ENCODE measurements at regions not wholly inside any gene's neighbourhood (a gene's known extent, or its start where the extent isn't known, plus 50 kb on each side); places are given as distances from the start of the nearest gene placed in this dataset.

- DNase-seq (ENCODE audit: low read depth), result no peak
- in situ Hi-C loops (cut with HindIII; ENCODE audit: low pct_unique_long_range_greater_than_20kb, low sequenced_read_pairs), result no loop called here
These were observed 189.6 kb upstream of the PIK3C3 start for GRCh38 chr18:41765460-41765859.

DNA sequence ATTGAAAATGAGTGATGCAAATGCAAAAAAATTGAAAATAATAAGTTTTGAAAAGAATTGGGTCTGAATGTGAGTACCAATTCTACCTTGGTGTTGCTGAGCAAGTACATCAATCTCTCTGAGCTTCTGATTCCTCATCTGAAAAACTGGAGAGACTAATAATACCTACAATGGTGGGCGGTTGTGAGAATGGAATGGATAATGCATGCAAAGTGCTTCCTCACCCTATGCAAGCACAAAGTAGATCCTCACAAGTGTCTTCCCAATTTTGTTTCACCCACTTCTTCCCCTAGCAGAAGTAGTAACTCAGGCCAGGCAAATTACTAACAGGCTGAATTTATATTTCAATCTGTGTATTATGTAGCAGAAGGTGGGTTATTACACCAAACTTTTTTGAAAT is 191.7 kb upstream of the PIK3C3 start:
- no peak for DNase-seq (ENCODE audit: low read depth)
- in situ Hi-C loops (cut with HindIII; ENCODE audit: low pct_unique_long_range_greater_than_20kb, low sequenced_read_pairs), result no loop called here

DNA sequence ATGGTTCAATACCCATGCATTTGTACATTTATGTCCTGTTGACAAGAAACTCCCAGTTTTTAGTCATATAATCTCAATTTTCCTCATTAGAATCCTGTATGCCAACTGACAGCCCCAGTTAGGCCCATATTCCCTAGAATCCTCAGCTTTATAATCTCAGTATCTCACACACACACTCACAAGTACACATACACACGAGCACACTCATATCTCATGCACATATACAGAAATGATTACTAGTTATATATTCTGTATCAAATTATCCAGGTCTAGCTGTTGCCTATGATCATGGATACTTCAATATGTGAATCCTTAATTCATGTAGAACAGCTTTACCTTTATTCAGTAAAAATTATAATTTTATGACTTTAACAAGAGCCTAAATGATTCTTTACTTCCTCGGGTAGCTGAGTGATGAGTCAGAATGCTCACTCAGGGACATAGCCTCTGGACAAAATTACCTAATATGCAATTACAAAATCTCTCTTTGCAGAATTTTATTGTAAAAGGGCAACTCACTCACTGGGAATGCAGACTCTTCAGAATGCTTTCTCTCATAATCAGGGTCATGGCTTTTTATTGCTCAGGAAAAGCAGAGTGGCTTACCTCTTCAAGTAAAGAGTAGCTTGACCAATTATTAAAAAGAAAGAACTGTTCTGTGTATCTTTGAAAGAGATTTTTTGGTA is 193.6 kb upstream of the PIK3C3 start:
- in situ Hi-C loops (cut with HindIII; ENCODE audit: low pct_unique_long_range_greater_than_20kb, low sequenced_read_pairs), result no loop called here
- DNase-seq (ENCODE audit: low read depth), result no peak

DNA sequence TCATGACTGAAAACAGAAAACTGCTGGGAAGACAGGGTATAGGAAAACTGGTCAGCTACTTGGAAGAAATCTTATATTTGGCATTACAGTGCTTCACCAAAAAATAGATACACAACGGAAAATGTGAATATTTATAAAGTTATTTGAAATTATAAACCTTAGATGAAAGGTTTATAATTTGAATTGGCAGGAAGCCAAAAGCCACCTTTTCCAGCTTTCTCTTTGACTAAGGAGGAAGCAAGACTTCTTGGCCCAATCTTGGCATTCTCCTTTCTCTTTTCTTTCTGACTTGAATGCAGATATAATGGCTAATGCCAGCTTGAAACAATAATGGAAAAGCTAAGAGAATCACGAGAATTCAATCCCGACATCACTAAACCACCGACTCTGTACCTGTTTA is 196.5 kb upstream of the PIK3C3 start:
- in situ Hi-C loops (cut with HindIII; ENCODE audit: low pct_unique_long_range_greater_than_20kb, low sequenced_read_pairs), result no loop called here
- no peak for DNase-seq (ENCODE audit: low read depth)

DNA sequence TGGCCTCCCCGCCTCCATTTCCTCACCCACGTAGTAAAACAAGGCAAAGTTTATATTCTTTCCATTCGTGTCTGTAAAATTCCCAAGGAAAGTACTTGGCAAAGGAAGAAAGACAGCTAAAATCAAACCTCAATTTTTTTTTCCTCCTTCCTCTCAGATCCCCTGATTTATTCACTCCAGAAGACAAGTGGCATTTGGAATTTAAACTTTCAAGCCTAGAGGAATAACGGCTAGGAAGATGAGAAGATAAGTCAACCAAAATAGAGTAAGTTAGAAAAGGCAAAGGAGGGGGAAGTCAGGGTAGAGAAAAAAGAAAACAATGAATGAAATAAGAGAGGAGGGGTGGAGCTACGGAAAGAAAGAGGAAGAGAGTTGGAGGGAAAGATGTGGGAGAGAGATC is 198.9 kb upstream of the PIK3C3 start:
- in situ Hi-C loops (cut with HindIII; ENCODE audit: low pct_unique_long_range_greater_than_20kb, low sequenced_read_pairs), result no loop called here

DNA sequence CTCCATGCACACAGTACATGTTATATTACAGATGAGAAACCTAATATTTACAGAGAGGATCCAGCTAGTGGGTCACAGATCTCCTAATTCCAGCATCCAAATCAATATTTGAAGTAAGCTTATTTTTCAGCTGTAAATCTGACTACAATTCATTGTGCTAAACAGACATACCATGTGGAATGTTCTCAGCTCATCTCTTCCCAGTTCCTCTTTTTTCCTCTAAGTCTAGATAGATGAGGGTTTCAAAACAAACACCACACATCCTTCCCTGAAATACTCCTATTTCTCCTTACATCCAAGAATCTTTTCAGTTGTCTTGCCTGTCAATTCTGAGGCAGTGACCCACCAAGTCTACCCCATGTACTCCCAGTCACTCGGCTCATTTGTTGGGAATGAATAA is 200.7 kb upstream of the PIK3C3 start:
- in situ Hi-C loops (cut with HindIII; ENCODE audit: low pct_unique_long_range_greater_than_20kb, low sequenced_read_pairs), result no loop called here
- no peak for DNase-seq (ENCODE audit: low read depth)

More for the DNA sequence above, 198.9 kb upstream of the PIK3C3 start:
- DNase-seq (ENCODE audit: low read depth), result no peak

- in situ Hi-C loops (cut with HindIII; ENCODE audit: low pct_unique_long_range_greater_than_20kb, low sequenced_read_pairs), result no loop called here
- DNase-seq (ENCODE audit: low read depth), result no peak
These were observed 201.2 kb upstream of the PIK3C3 start for GRCh38 chr18:41753826-41754225.

- in situ Hi-C loops (cut with HindIII; ENCODE audit: low pct_unique_long_range_greater_than_20kb, low sequenced_read_pairs), result no loop called here
These were observed 202.2 kb upstream of the PIK3C3 start for GRCh38 chr18:41752826-41753225.

GRCh38 chr18:41751652-41752051 is 203.4 kb upstream of the PIK3C3 start:
- no peak for DNase-seq (ENCODE audit: low read depth)
- in situ Hi-C loops (cut with HindIII; ENCODE audit: low pct_unique_long_range_greater_than_20kb, low sequenced_read_pairs), result no loop called here

More at GRCh38 chr18:41752826-41753225, 202.2 kb upstream of the PIK3C3 start:
- DNase-seq (ENCODE audit: low read depth), result no peak

GRCh38 chr18:41751161-41751560 is 203.9 kb upstream of the PIK3C3 start:
- in situ Hi-C loops (cut with HindIII; ENCODE audit: low pct_unique_long_range_greater_than_20kb, low sequenced_read_pairs), result no loop called here
- no peak for DNase-seq (ENCODE audit: low read depth)

DNA sequence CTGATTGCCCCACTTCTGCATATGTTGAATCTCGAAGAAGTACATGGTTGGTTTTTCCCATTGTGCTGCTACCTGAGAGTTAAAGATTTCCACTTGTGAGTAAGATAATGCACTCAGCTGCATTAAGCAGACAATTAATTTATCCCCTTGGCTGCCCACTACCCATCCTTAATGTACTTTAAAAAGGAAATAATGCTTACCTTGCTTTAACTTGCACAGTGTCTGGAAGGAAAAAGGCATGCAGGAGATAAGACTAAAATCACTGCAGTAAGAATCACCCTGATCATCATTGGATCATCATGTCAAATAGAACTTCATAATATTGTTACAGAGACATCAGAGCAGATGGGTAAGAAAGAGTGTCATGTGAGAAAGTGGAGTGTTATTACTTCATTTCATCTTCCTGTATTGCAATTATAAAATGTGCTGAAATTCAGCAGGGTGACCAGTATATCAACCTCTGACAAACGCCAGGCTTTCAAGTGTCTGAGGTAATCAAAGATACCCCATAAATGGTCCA is 207.3 kb upstream of the PIK3C3 start:
- in situ Hi-C loops (cut with HindIII; ENCODE audit: low pct_unique_long_range_greater_than_20kb, low sequenced_read_pairs), result no loop called here
- DNase-seq (ENCODE audit: low read depth), result no peak

DNA sequence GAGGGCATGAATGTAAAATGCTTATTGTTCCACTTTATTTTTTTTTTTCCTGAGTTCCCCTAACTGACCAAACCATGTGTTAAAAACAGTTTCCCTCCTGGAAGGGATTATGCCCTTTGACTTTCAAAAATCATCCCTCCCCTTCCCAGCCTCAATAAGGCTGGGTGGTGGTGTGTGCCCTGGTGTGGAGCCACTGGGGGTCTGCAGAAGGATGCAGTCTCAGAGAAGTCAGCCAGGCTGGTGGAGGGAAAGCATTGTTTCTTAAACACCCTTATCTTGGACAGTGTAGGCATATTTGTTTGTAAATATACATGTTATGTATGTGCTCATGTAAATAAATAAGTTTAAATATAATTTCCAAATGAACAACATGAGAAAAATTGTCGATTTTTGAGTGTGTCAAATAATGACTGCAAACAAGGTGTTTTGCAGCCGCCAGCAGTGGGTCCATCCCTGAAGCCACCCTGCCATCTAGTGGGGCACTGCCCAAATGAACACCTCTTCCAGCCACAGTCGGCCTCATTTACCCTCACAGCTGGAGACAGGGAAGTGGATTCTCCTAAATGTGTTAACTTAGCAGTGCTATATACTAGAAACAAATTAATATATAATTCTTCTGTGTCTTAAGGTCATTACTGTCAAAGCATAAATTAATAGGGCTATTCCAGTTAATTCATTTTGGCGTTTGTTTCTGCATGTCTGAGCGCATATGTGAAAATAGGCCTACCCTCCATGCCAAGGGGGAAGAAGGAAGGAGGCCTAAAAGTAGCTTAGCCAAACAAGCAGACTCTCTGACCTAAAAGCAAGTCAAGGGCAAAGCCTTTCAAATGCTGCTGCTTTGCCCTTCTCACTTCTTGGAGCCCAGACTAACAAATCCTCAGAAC is 209.6 kb upstream of the PIK3C3 start:
- no peak for DNase-seq (ENCODE audit: low read depth)
- in situ Hi-C loops (cut with HindIII; ENCODE audit: low pct_unique_long_range_greater_than_20kb, low sequenced_read_pairs), result no loop called here

DNA sequence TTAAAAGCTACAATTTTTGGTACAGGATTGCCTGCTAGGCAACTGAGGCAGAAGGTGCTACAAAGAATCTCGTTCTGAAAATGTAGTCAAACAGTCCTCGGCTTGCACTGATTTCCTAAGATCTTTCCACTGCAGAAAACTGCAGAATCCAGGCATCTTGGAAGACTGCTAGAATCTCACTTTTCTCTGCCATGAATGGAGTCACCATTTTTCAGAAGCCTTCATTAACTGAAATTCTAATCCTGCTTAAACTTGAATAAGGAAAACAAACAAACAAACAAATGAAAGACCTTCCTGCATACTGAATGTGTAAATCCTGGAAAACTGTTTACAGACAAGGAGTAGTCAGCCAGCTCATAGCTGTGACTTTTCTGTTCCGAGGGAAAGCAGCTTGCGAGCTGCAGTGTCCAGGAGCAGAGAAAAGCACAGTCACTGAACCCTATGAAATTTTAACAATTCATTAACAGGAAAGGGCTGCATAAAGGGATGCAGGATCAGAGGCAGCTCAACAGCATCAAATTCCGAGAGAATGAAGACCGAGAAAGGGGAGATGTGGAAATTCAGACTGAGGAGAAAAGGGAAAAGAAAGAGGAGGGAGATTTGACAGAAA is 210.5 kb upstream of the PIK3C3 start:
- no peak for DNase-seq (ENCODE audit: low read depth)
- in situ Hi-C loops (cut with HindIII; ENCODE audit: low pct_unique_long_range_greater_than_20kb, low sequenced_read_pairs), result no loop called here

DNA sequence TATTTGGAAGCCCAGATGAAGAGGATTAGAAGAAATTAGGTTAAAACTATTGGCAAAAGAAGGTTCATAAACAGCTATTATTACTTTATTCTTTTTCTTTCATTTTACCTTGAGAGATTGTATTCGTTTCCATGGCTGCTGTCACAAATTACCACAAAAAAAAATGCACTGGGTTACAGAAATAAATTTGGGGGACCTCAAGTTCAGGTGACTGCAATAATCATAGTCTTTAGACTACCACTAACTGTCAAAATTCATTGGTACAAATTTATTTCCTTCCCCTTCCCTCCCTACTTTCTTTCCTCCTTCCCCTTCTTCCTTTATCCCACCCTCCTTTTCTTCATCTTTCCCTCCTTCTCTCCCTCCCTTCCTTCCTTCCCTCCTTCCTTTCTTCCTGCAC is 217.8 kb upstream of the PIK3C3 start:
- in situ Hi-C loops (cut with HindIII; ENCODE audit: low pct_unique_long_range_greater_than_20kb, low sequenced_read_pairs), result no loop called here
- DNase-seq (ENCODE audit: low read depth), result no peak

- in situ Hi-C loops (cut with HindIII; ENCODE audit: low pct_unique_long_range_greater_than_20kb, low sequenced_read_pairs), result no loop called here
- DNase-seq (ENCODE audit: low read depth), result no peak
These were observed 220.1 kb upstream of the PIK3C3 start for GRCh38 chr18:41734917-41735316.

DNA sequence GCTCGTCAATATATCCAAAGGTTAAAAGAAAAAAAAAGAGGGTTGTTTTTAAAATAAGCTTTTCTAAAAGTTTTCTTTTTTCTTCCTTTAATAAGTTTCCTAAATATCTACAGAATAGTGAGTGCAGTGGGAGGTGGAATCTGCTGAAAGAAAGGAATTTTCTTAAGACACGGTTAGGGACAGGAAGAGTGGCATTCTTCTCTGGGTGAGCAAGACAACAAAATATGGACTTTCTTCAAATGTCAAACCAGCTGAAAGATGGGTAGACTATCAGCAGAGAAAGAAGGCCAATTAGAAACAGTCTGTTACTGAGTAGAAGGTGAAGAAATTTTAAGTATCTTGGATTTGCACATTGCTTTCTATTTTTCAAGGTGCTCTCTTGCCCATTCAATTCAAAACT is 222.7 kb upstream of the PIK3C3 start:
- in situ Hi-C loops (cut with HindIII; ENCODE audit: low pct_unique_long_range_greater_than_20kb, low sequenced_read_pairs), result no loop called here
- DNase-seq (ENCODE audit: low read depth), result no peak

GRCh38 chr18:41731884-41732283 is 223.2 kb upstream of the PIK3C3 start:
- DNase-seq (ENCODE audit: low read depth), result no peak
- in situ Hi-C loops (cut with HindIII; ENCODE audit: low pct_unique_long_range_greater_than_20kb, low sequenced_read_pairs), result no loop called here

DNA sequence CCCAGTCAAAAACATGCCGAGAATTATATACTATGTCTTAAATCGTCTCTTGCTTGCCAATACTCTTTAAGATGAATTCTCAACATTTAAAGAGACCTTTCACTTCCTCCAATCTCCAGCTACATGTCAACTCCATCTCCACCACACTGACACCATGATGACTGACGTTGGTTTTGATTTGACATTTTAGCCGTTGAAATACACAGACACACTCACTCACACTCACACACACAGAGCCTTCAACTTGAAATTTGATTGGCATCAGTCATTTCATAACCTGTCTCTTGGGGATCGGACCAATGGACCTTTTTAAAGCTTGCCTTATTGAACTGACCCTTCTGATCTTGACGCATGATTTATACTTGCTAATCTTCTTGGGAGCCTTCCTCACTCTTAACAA is 230.8 kb upstream of the PIK3C3 start:
- no peak for DNase-seq (ENCODE audit: low read depth)
- in situ Hi-C loops (cut with HindIII; ENCODE audit: low pct_unique_long_range_greater_than_20kb, low sequenced_read_pairs), result no loop called here

DNA sequence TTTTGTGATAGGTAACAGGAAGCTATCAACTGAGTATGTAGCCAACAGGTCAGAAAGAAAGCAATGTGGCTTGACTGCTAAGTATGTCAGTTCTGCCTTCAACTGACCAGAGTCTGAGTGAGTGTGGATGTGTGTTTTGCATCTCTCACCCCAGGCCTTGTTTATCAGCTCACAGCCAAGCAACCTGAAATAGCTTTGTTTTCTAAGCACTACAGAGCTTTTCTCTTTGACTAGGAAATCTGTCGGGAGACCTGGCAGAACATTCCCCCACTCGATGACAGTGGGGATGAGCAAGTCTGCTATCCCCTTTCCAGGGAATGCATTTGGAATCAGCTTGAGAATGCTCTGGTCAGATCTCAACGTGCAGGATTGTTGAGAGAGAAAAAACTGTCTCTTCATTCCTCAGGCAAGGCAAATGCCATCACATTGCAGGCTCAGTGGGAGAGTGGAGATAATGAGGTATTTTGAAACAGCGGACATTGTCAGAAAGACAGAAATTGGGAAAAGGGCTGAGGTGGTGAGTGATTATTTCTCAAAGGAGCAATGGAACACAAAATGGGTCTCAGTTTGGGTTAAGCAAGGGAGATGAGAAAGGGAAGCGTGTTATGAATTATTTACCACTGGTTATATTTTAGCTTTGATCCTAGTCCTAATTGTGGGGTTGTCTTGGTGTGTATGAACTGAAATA is 233.8 kb upstream of the PIK3C3 start:
- in situ Hi-C loops (cut with HindIII; ENCODE audit: low pct_unique_long_range_greater_than_20kb, low sequenced_read_pairs), result no loop called here
- no peak for DNase-seq (ENCODE audit: low read depth)

Measured in Caki2 (cell line).